Astrocyte of the hippocampus (primary cell): ENCODE measurements at regions not wholly inside any gene's neighbourhood (a gene's known extent, or its start where the extent isn't known, plus 50 kb on each side); places are given as distances from the start of the nearest gene placed in this dataset.
"Not testable (repeated sequence)": the region's sequence is repeated elsewhere in the genome, so short reads cannot be mapped to it uniquely, and the experiment has no call there.

Experiments
- DNase-seq: peaks from one replicate; pipeline ENCODE4 v3.0.0; 2011; ENCODE audit warnings: low read depth, low spot score

- no peak for DNase-seq
These were observed 68.5 kb upstream of the RPL38 start for GRCh38 chr17:74134991-74135390.

- DNase-seq, result no peak
These were observed 67.9 kb upstream of the RPL38 start for GRCh38 chr17:74135391-74136167.

GRCh38 chr17:74137416-74137815 lies 66.1 kb upstream of the RPL38 start:
- DNase-seq, result no peak

GRCh38 chr17:74139120-74139519 lies 64.4 kb upstream of the RPL38 start:
- no peak for DNase-seq

GRCh38 chr17:74140282-74140681 lies 63.2 kb upstream of the RPL38 start:
- DNase-seq, result no peak

GRCh38 chr17:74141612-74142011 lies 61.9 kb upstream of the RPL38 start:
- no peak for DNase-seq

GRCh38 chr17:74143318-74143717 lies 60.2 kb upstream of the RPL38 start:
- DNase-seq, result not testable (repeated sequence)

GRCh38 chr17:74145756-74146155 lies 57.7 kb upstream of the RPL38 start:
- DNase-seq, result no peak

GRCh38 chr17:74146196-74146595 lies 57.3 kb upstream of the RPL38 start:
- no peak for DNase-seq

GRCh38 chr17:74147056-74147835 lies 56.2 kb upstream of the RPL38 start:
- DNase-seq, result no peak

- no peak for DNase-seq
These were observed 55.5 kb upstream of the RPL38 start for GRCh38 chr17:74147966-74148365.

GRCh38 chr17:74148446-74148845 lies 55.0 kb upstream of the RPL38 start:
- no peak for DNase-seq

GRCh38 chr17:74148901-74149596 lies 54.4 kb upstream of the RPL38 start:
- no peak for DNase-seq

- no peak for DNase-seq
These were observed 53.7 kb upstream of the RPL38 start for GRCh38 chr17:74149597-74150427.

- no peak for DNase-seq
These were observed 53.0 kb upstream of the RPL38 start for GRCh38 chr17:74150428-74151025.

GRCh38 chr17:74151551-74152315 lies 51.7 kb upstream of the RPL38 start:
- no peak for DNase-seq

GRCh38 chr17:74152591-74153455 lies 50.7 kb upstream of the RPL38 start:
- no peak for DNase-seq

GRCh38 chr17:74153456-74153810 lies 50.0 kb upstream of the RPL38 start:
- DNase-seq, result no peak
